GM21390 (cell line): ENCODE measurements at regions not wholly inside any gene's neighbourhood (a gene's known extent, or its start where the extent isn't known, plus 50 kb on each side); places are given as distances from the start of the nearest gene placed in this dataset.

Source experiments
- ATAC-seq: cut with Tn5 transposase; IDR thresholded peaks from one replicate; pipeline ENCODE4 v1.9.1; 2021; ENCODE audit not compliant: unreplicated experiment

GRCh38 chr3:18740631-18741583 lies 315.8 kb upstream of the SATB1 start:
- ATAC-seq = peak; percentile 92

- ATAC-seq = no peak
These were observed 313.9 kb upstream of the SATB1 start for GRCh38 chr3:18739099-18739433.

- ATAC-seq = no peak
These were observed 313.4 kb upstream of the SATB1 start for GRCh38 chr3:18738393-18739098.

GRCh38 chr3:18735005-18735404 lies 309.9 kb upstream of the SATB1 start:
- no peak for ATAC-seq

- ATAC-seq = no peak
These were observed 309.2 kb upstream of the SATB1 start for GRCh38 chr3:18734309-18734708.

- no peak for ATAC-seq
These were observed 307.3 kb upstream of the SATB1 start for GRCh38 chr3:18732474-18732873.

GRCh38 chr3:18730491-18730890 lies 305.4 kb upstream of the SATB1 start:
- ATAC-seq = no peak

GRCh38 chr3:18729671-18730070 lies 304.5 kb upstream of the SATB1 start:
- no peak for ATAC-seq

GRCh38 chr3:18725668-18726407 lies 300.7 kb upstream of the SATB1 start:
- no peak for ATAC-seq

- no peak for ATAC-seq
These were observed 299.3 kb upstream of the SATB1 start for GRCh38 chr3:18724456-18724855.

- no peak for ATAC-seq
These were observed 298.2 kb upstream of the SATB1 start for GRCh38 chr3:18723206-18723810.

GRCh38 chr3:18720543-18720942 lies 295.4 kb upstream of the SATB1 start:
- ATAC-seq = no peak

GRCh38 chr3:18717598-18717997 lies 292.5 kb upstream of the SATB1 start:
- ATAC-seq = no peak

GRCh38 chr3:18716821-18717220 lies 291.7 kb upstream of the SATB1 start:
- no peak for ATAC-seq

GRCh38 chr3:18716101-18716500 lies 291.0 kb upstream of the SATB1 start:
- no peak for ATAC-seq

GRCh38 chr3:18715208-18715607 lies 290.1 kb upstream of the SATB1 start:
- no peak for ATAC-seq

GRCh38 chr3:18713577-18713951 lies 288.4 kb upstream of the SATB1 start:
- no peak for ATAC-seq

GRCh38 chr3:18712713-18713576 lies 287.8 kb upstream of the SATB1 start:
- no peak for ATAC-seq

- no peak for ATAC-seq
These were observed 279.2 kb upstream of the SATB1 start for GRCh38 chr3:18704326-18704725.

- ATAC-seq = no peak
These were observed 278.7 kb upstream of the SATB1 start for GRCh38 chr3:18703798-18704197.
